Activated CD8-positive, alpha-beta memory T cell treated with anti-CD3 and anti-CD28 coated beads for 4 hours (primary cell): ENCODE measurements at regions not wholly inside any gene's neighbourhood (a gene's known extent, or its start where the extent isn't known, plus 50 kb on each side); places are given as distances from the start of the nearest gene placed in this dataset.

ENCODE experiments used
- DNase-seq, 2 donors: peaks; one replicate each; pipeline ENCODE4 v3.0.0-alpha.2; 2020; ENCODE audit warnings: low read depth in 2 of 2

- DNase-seq: no peak
These were observed 452.3 kb downstream of the ZSWIM6 start for GRCh38 chr5:61784341-61784740.

- DNase-seq: no peak
These were observed 456.5 kb downstream of the ZSWIM6 start for GRCh38 chr5:61788548-61788947.

- no peak for DNase-seq
These were observed 457.9 kb downstream of the ZSWIM6 start for GRCh38 chr5:61790007-61790406.

GRCh38 chr5:61790678-61791077 is 458.6 kb downstream of the ZSWIM6 start:
- DNase-seq: no peak

- no peak for DNase-seq
These were observed 464.7 kb downstream of the ZSWIM6 start for GRCh38 chr5:61796773-61797172.

- DNase-seq: no peak
These were observed 468.4 kb downstream of the ZSWIM6 start for GRCh38 chr5:61800450-61800849.

GRCh38 chr5:61801174-61801573 is 469.1 kb downstream of the ZSWIM6 start:
- DNase-seq: no peak

DNA sequence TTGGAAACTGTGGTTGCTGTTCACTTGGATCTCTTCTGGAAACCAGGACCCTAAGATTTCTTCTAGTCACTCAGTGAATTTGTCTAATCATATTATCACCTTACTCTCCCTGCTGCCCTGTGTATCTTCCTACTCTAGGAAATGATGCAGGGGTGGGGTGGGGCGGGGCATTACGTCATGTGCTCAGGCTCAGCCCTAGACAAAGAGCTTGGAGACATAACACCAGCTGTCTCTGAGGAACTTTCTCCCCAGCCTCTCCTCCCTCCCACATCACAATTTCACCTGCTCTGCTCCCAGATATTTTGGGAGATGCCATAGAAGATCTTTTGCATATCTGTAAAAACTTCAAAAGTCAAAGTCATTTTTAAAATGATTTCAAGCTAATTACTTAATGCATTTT is 470.4 kb downstream of the ZSWIM6 start:
- no peak for DNase-seq

DNA sequence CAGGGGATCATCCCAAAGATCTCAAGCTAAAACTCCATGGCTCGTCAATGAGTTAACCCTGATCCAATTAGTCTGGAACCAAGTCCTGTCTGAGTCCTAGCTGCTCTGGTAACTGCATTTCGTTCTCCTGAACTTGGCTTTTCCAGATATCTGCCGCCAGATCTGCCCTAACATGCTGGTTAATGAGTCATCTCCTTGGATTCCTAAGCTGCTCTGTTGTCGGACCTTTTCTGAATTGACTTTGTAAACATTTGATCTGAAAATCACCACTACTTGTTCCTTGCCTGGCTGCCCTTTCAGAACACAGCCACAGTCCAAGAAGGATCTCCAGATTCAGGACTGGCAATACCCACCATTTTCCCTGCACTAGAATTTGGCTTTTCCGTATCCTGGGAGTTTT is 473.0 kb downstream of the ZSWIM6 start:
- DNase-seq: no peak

DNA sequence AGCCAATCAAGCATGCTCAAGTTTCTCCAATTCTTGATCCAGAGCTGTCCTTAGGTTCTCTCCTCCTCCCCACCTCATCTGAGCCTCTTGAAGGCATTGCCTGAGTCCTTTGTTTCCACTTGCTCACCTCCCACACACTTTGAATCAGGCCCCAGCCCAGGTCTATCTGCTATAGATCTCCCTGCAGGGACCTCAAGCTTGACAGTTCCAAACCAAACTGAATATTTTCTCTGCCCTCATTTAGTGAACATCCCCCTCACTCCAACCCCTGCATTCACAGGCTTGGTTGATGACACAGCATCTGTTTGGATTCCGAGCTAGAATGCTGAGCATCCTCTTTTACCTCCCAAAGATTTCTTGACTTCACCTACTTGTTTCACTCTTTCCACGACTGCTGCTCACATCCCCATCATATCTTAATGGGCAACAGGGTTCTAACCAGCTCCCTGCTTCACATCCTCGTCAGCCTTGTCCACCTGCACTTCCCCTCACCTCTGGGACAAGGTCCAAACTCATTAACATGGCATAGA is 474.5 kb downstream of the ZSWIM6 start:
- DNase-seq: no peak

GRCh38 chr5:61808091-61808490 is 476.0 kb downstream of the ZSWIM6 start:
- DNase-seq: no peak

DNA sequence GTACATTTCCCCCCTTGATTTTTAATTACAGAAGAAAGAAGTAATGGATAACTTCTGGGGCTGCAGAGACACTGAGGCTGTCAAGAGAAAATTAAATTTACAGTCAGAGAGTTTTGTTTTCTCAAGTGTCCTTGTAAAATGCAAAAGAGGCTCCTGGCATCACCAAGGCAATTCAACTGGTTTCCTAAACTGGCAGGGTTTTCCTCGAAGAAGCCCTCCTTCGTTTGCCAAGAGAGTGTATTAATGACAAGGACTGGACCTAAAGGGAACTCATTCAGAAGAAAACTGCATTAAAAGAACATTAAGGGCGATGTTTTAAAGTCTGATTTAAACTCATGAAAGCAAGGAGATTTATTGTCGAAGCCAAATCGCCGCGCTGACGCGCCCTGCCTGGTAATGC is 476.9 kb downstream of the ZSWIM6 start:
- DNase-seq: no peak

- DNase-seq: no peak
These were observed 477.6 kb downstream of the ZSWIM6 start for GRCh38 chr5:61809651-61810050.

- DNase-seq: no peak
These were observed 479.0 kb downstream of the ZSWIM6 start for GRCh38 chr5:61811052-61811451.

DNA sequence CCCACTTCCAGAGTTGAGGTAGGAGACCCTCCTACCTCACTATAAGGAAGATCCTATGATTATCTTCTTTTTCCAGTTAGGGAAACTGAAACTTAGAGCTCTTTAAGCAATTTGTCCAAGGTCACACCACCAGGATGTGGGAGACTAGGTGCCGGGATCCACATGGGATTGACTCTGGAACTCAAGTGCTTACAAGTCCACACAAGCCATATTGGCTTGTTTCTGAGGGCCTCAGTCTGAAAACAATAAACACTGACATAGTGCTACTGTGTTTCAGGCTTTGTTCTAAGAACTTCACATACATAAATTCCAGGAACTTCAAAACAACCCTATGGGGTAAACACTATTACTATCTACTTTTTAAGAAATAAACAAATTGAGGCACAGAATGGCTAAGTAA is 481.3 kb downstream of the ZSWIM6 start:
- DNase-seq: no peak

GRCh38 chr5:61815339-61815738 is 483.3 kb downstream of the ZSWIM6 start:
- DNase-seq: no peak

GRCh38 chr5:61816146-61816545 is 484.1 kb downstream of the ZSWIM6 start:
- DNase-seq: no peak

DNA sequence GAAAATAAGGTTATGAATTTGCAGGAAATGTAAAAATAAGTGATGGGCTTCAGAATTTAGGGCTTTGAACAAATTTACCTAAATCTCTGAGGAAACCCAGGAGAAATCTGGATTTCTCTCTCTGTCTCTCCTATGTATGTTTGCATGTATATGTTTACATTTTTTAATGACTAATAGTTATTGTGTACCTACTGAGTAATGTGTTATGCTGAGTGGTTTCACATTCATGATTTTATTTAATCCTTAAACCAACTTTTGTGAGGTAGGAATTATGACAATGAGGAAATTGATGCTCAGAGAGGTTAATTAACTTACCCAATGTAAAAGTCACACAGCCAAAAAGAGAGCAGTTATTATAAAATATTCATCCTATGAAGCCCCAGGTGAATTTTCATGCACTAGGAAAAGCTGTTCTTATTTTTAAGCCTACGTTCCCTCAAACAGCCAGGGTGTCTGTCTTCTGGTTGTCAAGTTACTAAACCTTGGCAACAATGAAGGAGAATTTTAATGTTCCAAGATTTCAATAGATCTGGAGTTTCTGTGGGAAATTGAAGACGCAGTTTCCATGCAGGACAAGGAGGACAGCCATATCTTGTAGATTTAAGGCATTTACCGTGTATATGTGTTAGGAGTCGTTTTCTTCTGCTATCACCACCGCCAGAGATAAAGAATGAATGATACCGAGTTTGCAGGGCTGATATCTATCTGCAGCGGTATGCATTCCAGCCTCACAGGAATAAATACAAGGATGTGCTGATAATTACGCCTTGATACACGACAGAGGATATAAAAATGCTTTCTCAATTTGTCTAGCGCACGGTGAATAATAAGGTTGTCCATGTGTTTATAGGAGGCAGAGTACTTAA is 484.8 kb downstream of the ZSWIM6 start:
- no peak for DNase-seq

DNA sequence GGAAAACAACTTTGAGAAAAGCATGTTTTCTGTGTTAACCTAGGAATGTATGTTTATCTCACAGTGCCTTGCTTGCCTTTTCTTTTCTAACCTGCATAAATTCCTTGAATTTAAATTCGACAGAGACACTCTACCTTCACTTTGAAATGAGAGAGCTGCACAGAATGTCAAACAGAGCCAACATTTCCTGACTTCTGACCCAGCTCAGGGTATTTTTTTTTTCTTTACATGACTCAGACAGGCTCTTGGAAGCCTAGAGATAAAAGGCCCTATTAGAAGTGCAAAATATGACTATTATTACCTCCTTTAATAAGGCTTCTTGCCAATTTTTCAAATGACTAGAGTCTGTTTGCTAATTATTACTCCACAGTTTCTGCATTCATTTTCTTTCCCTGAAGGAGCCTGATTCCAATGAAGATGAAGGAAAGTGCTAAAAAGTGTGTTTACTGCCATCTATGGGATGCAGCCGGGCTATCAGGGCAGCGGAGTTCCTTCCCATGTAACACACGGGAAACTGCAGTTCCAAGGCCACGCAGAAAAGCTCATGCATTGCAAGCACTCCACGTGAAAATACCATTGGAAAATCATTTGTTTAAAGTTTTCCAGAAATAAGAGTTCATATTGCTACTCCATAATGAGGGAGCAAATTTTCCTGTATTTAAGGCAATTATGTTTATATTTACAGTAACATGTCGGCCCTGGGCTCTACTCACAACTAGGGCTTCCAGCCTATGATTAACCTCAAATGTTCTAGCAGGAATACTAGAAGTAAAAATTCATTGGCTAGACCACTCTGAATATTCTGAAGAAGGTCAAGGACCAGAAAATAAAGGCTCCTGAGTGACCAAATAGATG is 485.6 kb downstream of the ZSWIM6 start:
- no peak for DNase-seq

- DNase-seq: no peak
These were observed 485.2 kb upstream of the KIF2A start for GRCh38 chr5:61820836-61821235.

DNA sequence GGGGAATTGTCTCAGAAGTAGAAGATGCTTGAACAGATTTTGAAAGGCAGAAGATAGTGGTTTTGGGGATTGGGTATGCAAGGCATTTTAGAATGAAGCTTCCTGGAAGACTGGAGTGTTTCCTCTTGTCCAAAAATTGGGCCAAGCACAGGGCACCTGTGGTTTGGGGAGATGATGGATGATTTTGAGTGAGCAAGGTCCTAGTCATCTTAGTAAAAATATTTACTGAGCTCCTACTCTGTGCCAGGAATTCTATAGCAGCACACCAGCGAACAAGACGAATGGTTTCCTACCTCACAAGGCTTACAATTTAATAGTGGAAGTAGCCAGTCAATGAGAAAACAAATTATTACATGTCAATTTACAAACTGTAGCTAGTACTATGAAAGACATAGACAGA is 484.4 kb upstream of the KIF2A start:
- DNase-seq: no peak

DNA sequence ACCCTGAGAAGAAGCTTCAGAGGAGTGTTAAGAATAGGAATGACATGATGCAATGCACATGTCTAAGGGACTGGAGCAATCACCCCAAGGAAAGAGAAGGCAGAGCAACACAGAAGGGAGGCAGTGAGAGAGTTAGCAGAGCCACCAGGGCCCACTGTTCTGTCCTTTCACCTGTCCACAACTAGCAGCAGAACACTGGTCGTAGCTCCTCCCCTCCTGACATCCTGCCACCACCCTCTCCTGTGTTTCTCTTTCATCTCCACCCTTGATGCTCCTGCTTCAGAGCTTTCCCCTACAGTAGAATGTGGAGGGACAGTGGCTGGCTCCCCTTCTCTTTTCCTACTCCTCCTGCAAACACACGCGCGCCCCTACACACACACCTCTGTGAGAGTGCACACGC is 483.4 kb upstream of the KIF2A start:
- no peak for DNase-seq

DNA sequence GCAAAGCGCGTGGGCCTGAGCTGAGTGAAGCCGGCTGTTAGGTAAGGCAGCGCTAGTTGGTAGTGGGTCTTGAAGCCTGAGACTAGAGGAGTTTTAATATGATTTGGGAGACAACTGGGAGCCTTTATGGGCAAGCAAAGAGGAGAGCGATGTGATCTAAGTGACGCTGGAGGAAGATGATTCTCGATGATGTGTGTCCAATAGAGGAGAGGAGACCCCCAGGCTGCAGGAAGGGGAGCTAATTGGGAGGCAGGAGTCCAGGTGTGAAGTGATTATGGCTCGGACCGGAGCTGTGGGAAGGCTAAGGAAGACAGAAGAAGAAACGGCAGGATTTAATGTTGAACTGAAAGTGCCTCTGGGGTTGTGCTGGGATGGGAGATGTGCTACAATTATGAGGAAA is 482.9 kb upstream of the KIF2A start:
- no peak for DNase-seq
